Spinal cord (tissue), 9 donors: ENCODE measurements at regions not wholly inside any gene's neighbourhood (a gene's known extent, or its start where the extent isn't known, plus 50 kb on each side); places are given as distances from the start of the nearest gene placed in this dataset.

Experiments used
- DNase-seq, 6 donors: peaks; one replicate each; pipeline versions ENCODE4 v3.0.0 to v3.0.0-alpha.2; 2013 to 2015; ENCODE audit warnings: low spot score in 6 of 6, low read depth in 4 of 6
- H3K27ac ChIP-seq: one replicate; pipeline ENCODE4 v1.5.1; 2013; ENCODE audit warnings: low read depth, low read length, control low read depth
- H3K27me3 ChIP-seq: one replicate; pipeline ENCODE4 v1.6.1; 2013; ENCODE audit warnings: low read length; ENCODE audit not compliant: control insufficient read depth, insufficient read depth
- H3K36me3 ChIP-seq: one replicate; pipeline ENCODE4 v1.6.1; 2013; ENCODE audit warnings: low read length; ENCODE audit not compliant: control insufficient read depth, insufficient read depth
- H3K4me1 ChIP-seq: one replicate; pipeline ENCODE4 v1.6.1; 2013; ENCODE audit warnings: low read length; ENCODE audit not compliant: control insufficient read depth, insufficient read depth
- H3K4me3 ChIP-seq: one replicate; pipeline ENCODE4 v1.5.1; 2013; ENCODE audit warnings: low read depth, low read length, control low read depth
- H3K9me3 ChIP-seq: one replicate; pipeline ENCODE4 v1.6.1; 2013; ENCODE audit warnings: low read length; ENCODE audit not compliant: control insufficient read depth, insufficient read depth
- WGBS: methylation state at CpG from one replicate; pipeline ENCODE4 v1.1.5; 2013; ENCODE audit warnings: missing lambda C conversion rate; ENCODE audit not compliant: insufficient coverage; 5-methylcytosine and 5-hydroxymethylcytosine counted together
- donor health status: healthy.

- WGBS: no CpG with 5 or more reads among the region's 2 CpGs
- Histone ChIP-seq H3K27ac (no peak overlapping the region), H3K36me3 (no peaks in the 10 kb centered on the region), H3K4me3 (no peak overlapping the region), H3K9me3 (no peaks in the 10 kb centered on the region), H3K27me3 (no peaks in the 10 kb centered on the region), H3K4me1 (no peaks in the 10 kb centered on the region)
- no peak for DNase-seq
Observed at GRCh38 chr6:100271625-100272024, 193.1 kb downstream of the SIM1 start.

DNA sequence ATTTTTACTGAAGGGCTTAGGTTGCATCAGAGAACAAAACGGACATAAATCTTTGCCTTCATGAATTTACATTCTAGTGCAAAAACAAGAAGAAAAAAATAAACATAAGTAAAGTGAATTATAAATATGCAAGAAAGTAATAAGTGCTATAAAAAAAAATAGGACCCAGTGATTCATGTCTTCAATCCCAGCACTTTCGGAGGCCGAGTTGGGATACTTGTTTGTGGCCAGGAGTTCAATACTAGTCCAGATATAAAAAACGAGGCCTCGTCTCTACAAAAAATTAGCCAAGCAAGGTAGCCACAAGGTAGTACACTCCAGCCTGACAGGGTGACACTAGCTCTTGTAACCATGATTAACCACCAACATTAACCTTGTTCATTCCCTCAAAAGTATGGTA, 193.5 kb downstream of the SIM1 start:
- no peak for DNase-seq
- Histone ChIP-seq H3K9me3 (no peaks in the 10 kb centered on the region), H3K27ac (no peak overlapping the region), H3K36me3 (no peaks in the 10 kb centered on the region), H3K4me3 (no peak overlapping the region), H3K4me1 (no peaks in the 10 kb centered on the region), H3K27me3 (no peaks in the 10 kb centered on the region)
- WGBS: 100% methylated on average over 2 of the region's 5 CpGs

DNA sequence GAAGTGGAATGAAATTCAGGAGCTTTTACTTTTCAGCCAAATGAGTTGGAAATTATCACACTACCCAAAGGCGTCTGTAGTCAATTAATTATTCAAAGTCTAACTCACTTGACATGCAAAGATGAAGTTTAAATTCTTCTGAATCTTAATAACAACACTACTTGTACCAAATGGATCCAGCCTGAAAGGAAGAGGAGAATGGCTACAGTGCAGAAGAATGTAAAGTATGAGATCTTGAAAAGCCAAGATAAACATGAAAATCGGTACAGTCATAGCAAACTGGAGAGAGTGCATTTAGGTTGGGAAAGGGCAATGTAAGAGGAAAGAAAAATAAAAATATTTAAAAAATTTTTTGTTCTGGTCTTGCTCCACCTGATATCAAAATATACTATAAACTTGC, 195.5 kb downstream of the SIM1 start:
- H3K4me1 ChIP-seq: no peaks in the 10 kb centered on the region
- no peaks in the 10 kb centered on the region for H3K36me3 ChIP-seq
- WGBS: no CpG with 5 or more reads among the region's 2 CpGs
- H3K27me3 ChIP-seq: no peaks in the 10 kb centered on the region
- H3K9me3 ChIP-seq: no peaks in the 10 kb centered on the region
- DNase-seq: no peak
- no peak overlapping the region for H3K4me3 ChIP-seq
- H3K27ac ChIP-seq: no peak overlapping the region

DNA sequence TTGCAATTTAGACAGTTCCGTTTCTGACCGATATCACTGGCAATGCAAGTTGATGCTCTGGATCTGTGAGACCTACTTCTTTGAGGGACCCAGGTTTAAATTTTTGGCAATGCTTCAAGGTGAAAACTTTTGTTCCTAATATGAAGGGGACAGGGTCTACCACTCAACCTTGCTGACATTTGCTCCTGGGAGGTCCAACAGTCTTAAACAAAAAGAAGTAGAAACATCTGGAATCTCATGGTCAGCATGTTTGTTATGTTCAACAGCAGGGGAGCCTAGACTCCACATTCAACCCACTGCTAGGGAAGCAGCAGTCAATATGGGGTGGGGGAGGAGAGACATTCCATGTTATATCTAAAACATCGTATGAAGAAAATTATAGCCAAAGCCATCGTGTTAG, 196.4 kb downstream of the SIM1 start:
- no peak overlapping the region for H3K27ac ChIP-seq
- no peaks in the 10 kb centered on the region for H3K27me3 ChIP-seq
- WGBS: 95% methylated on average over 2 of the region's 4 CpGs
- H3K4me3 ChIP-seq: no peak overlapping the region
- no peaks in the 10 kb centered on the region for H3K36me3 ChIP-seq
- H3K4me1 ChIP-seq: no peaks in the 10 kb centered on the region
- H3K9me3 ChIP-seq: no peaks in the 10 kb centered on the region
- no peak for DNase-seq

GRCh38 chr6:100267721-100268123, 197.0 kb downstream of the SIM1 start:
- Histone ChIP-seq H3K27me3 (no peaks in the 10 kb centered on the region), H3K36me3 (no peaks in the 10 kb centered on the region), H3K4me1 (no peaks in the 10 kb centered on the region), H3K9me3 (no peaks in the 10 kb centered on the region), H3K4me3 (no peak overlapping the region), H3K27ac (no peak overlapping the region)
- DNase-seq: peak in 1 of 6 donors; percentile 31
- WGBS: 63% methylated on average over 1 of the region's 1 CpG

DNA sequence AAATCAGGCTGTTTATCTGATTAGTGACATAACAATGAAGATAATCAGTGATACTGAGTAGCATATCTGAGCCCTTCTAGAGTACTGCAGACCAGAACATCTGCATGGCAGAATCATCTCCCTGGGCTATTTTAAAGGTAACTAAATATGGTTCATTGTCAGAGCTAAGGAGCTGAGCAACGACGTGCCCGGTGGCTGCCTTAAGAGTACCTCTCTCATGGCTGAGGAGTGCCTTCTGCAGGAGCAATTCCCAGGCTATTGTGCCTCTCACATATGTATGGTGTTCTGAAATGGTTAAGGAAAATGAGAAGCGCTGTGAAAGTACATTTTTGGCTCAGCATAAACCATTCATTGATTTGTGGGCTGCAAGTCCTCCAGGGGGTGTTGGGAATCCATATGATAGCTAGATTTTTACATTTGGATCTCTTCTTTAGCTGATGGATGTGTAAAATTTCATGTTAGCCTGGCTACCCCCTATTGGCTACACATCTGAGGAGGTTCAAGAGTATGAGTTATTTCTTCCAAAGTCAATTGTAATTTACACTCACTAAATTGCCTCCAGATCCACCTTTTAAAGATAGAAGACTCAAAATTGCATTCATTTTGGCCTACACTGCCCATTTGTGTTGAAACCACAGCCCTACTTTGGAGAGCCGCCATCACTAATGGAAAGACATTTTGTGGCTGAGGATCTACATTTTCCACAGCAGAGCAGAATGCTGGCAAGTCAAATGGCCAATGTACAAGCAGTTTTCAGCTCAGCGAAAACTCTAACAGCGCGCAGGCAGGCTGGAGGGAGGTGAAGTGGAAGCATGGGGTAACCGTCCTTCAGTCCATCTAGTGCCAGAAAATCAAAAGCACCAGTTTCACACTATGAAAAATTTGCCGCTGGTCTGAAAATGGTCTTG, 198.0 kb downstream of the SIM1 start:
- Histone ChIP-seq H3K4me3 (no peak overlapping the region), H3K4me1 (no peaks in the 10 kb centered on the region), H3K36me3 (no peaks in the 10 kb centered on the region), H3K27ac (no peak overlapping the region), H3K9me3 (no peaks in the 10 kb centered on the region), H3K27me3 (no peaks in the 10 kb centered on the region)
- peak in 1 of 6 donors; percentile 33 for DNase-seq
- 56% methylated on average over 3 of the region's 10 CpGs for WGBS

GRCh38 chr6:100262086-100262485, 202.6 kb downstream of the SIM1 start:
- WGBS: 100% methylated on average over 1 of the region's 4 CpGs
- no peaks in the 10 kb centered on the region for H3K9me3 ChIP-seq
- no peak for DNase-seq

GRCh38 chr6:100261486-100261885, 203.2 kb downstream of the SIM1 start:
- Histone ChIP-seq H3K27me3 (no peaks in the 10 kb centered on the region), H3K4me1 (no peaks in the 10 kb centered on the region), H3K27ac (no peak overlapping the region), H3K9me3 (no peaks in the 10 kb centered on the region), H3K4me3 (no peak overlapping the region), H3K36me3 (no peaks in the 10 kb centered on the region)
- WGBS: 100% methylated on average over 2 of the region's 2 CpGs
- DNase-seq: no peak

More at GRCh38 chr6:100262086-100262485, 202.6 kb downstream of the SIM1 start:
- Histone ChIP-seq H3K4me3 (no peak overlapping the region), H3K4me1 (no peaks in the 10 kb centered on the region), H3K27ac (no peak overlapping the region), H3K27me3 (no peaks in the 10 kb centered on the region), H3K36me3 (no peaks in the 10 kb centered on the region)

- Histone ChIP-seq H3K27ac (no peak overlapping the region), H3K4me3 (no peak overlapping the region), H3K9me3 (no peaks in the 10 kb centered on the region), H3K4me1 (no peaks in the 10 kb centered on the region), H3K27me3 (no peaks in the 10 kb centered on the region), H3K36me3 (no peaks in the 10 kb centered on the region)
- DNase-seq: no peak
Observed at GRCh38 chr6:100260584-100260983, 204.1 kb downstream of the SIM1 start.

GRCh38 chr6:100259865-100260264, 204.9 kb downstream of the SIM1 start:
- H3K27ac ChIP-seq: no peak overlapping the region
- H3K4me3 ChIP-seq: no peak overlapping the region
- no peaks in the 10 kb centered on the region for H3K36me3 ChIP-seq
- no peaks in the 10 kb centered on the region for H3K9me3 ChIP-seq
- H3K27me3 ChIP-seq: no peaks in the 10 kb centered on the region
- no peak for DNase-seq
- no peaks in the 10 kb centered on the region for H3K4me1 ChIP-seq
- 100% methylated on average over 1 of the region's 3 CpGs for WGBS
